WTC11 (cell line): ENCODE measurements at regions not wholly inside any gene's neighbourhood (a gene's known extent, or its start where the extent isn't known, plus 50 kb on each side); places are given as distances from the start of the nearest gene placed in this dataset.

Experiments used
- ATAC-seq: fragments of 200-7000 bp; cut with Tn5 transposase; 2 replicates; pipeline ENCODE4 v1.10.0; 2021; ENCODE audit warnings: mild to moderate bottlenecking, moderate library complexity
- CTCF ChIA-PET: fragments of 300-600 bp; sonication (Branson Sonifier 250); formaldehyde crosslinking; loops from one replicate; lab custom pipeline; 2021; ENCODE audit warnings: antibody characterized with exemption; lab: Charles Lee
- POLR2A ChIA-PET: fragments of 350-600 bp; sonication (Branson Sonifier 250); formaldehyde crosslinking; loops from one replicate; lab custom pipeline; 2021; ENCODE audit warnings: antibody characterized with exemption; lab: Charles Lee
- DNase-seq: peaks from one replicate; pipeline ENCODE4 v3.0.0; 2021; ENCODE audit warnings: low spot score
- H3K27ac Mint-ChIP-seq: 2 replicates; pipeline ENCODE4 v1.8.0; 2021; ENCODE audit warnings: mixed read lengths
- H3K27me3 Mint-ChIP-seq: 2 replicates; pipeline ENCODE4 v1.8.0; 2021; ENCODE audit warnings: low read depth, mild to moderate bottlenecking, moderate library complexity, mixed read lengths
- H3K36me3 Mint-ChIP-seq: 2 replicates; pipeline ENCODE4 v1.8.0; 2021; ENCODE audit warnings: mixed read lengths
- H3K4me1 Mint-ChIP-seq: 2 replicates; pipeline ENCODE4 v1.8.0; 2022; ENCODE audit warnings: mixed read lengths
- H3K4me3 Mint-ChIP-seq: 2 replicates; pipeline ENCODE4 v1.8.0; 2021; ENCODE audit warnings: mild to moderate bottlenecking, moderate library complexity, mixed read lengths
- H3K9me3 Mint-ChIP-seq: 2 replicates; pipeline ENCODE4 v1.8.0; 2021; ENCODE audit warnings: mixed read lengths
- CREM ChIP-seq: sonication (generic); formaldehyde crosslinking; IDR thresholded peaks from 2 replicates; pipeline ENCODE4 v1.8.1; 2022; ENCODE audit warnings: mild to moderate bottlenecking, missing genetic modification reagents, moderate library complexity
- E2F4 ChIP-seq: sonication (generic); formaldehyde crosslinking; IDR thresholded peaks from 2 replicates; pipeline ENCODE4 v1.8.1; 2022; ENCODE audit warnings: low read depth, mild to moderate bottlenecking, moderate library complexity, missing genetic modification reagents, borderline replicate concordance
- ELF4 ChIP-seq: sonication (generic); formaldehyde crosslinking; IDR thresholded peaks from 2 replicates; pipeline ENCODE4 v1.8.1; 2022; ENCODE audit warnings: low read depth, mild to moderate bottlenecking, moderate library complexity, missing genetic modification reagents
- FOXP1 ChIP-seq: sonication (generic); formaldehyde crosslinking; IDR thresholded peaks from 2 replicates; pipeline ENCODE4 v1.8.0; 2022; ENCODE audit warnings: missing genetic modification reagents, mild to moderate bottlenecking, moderate library complexity, borderline replicate concordance
- GTF2I ChIP-seq: fragments of 250-450 bp; sonication (Bioruptor Pico); conservative IDR thresholded peaks from 2 replicates; pipeline ENCODE4 v1.4.0; 2021; ENCODE audit warnings: mild to moderate bottlenecking
- MAX ChIP-seq: sonication (generic); formaldehyde crosslinking; IDR thresholded peaks from 2 replicates; pipeline ENCODE4 v1.8.0; 2022; ENCODE audit warnings: mild to moderate bottlenecking, missing genetic modification reagents
- MLX ChIP-seq: sonication (generic); formaldehyde crosslinking; IDR thresholded peaks from 2 replicates; pipeline ENCODE4 v1.8.1; 2023; ENCODE audit warnings: mild to moderate bottlenecking, missing genetic modification reagents, moderate library complexity
- MYBL2 ChIP-seq: sonication (generic); formaldehyde crosslinking; IDR thresholded peaks from 2 replicates; pipeline ENCODE4 v1.8.1; 2023; ENCODE audit warnings: mild to moderate bottlenecking, moderate library complexity, missing genetic modification reagents
- NFYB ChIP-seq: sonication (generic); formaldehyde crosslinking; conservative IDR thresholded peaks from 2 replicates; pipeline ENCODE4 v1.8.0; 2022; ENCODE audit warnings: low read depth, missing genetic modification reagents
- NR2C2 ChIP-seq: sonication (generic); formaldehyde crosslinking; IDR thresholded peaks from 2 replicates; pipeline ENCODE4 v1.8.0; 2022; ENCODE audit warnings: mild to moderate bottlenecking, missing genetic modification reagents
- OVOL2 ChIP-seq: fragments of 250-450 bp; sonication (Bioruptor Pico); IDR thresholded peaks from 2 replicates; pipeline ENCODE4 v1.9.0; 2021; ENCODE audit warnings: mild to moderate bottlenecking, borderline replicate concordance
- PRDM15 ChIP-seq: sonication (generic); formaldehyde crosslinking; IDR thresholded peaks from 2 replicates; pipeline ENCODE4 v1.8.0; 2022; ENCODE audit warnings: missing genetic modification reagents
- RELA ChIP-seq: sonication (generic); formaldehyde crosslinking; IDR thresholded peaks from 2 replicates; pipeline ENCODE4 v1.8.1; 2022; ENCODE audit warnings: missing genetic modification reagents, mild to moderate bottlenecking, borderline replicate concordance
- ZBTB21 ChIP-seq: sonication (generic); formaldehyde crosslinking; IDR thresholded peaks from 2 replicates; pipeline ENCODE4 v1.8.1; 2023; ENCODE audit warnings: mild to moderate bottlenecking, missing genetic modification reagents, borderline replicate concordance
- ZNF138 ChIP-seq: sonication (generic); formaldehyde crosslinking; conservative IDR thresholded peaks from 2 replicates; pipeline ENCODE4 v1.8.1; 2022; ENCODE audit warnings: mild to moderate bottlenecking, moderate library complexity, missing genetic modification reagents
- ZNF232 ChIP-seq: sonication (generic); formaldehyde crosslinking; IDR thresholded peaks from 2 replicates; pipeline ENCODE4 v1.8.0; 2022; ENCODE audit warnings: mild to moderate bottlenecking, missing genetic modification reagents
- ZNF416 ChIP-seq: fragments of 250-450 bp; sonication (Bioruptor Pico); IDR thresholded peaks from 2 replicates; pipeline ENCODE4 v1.9.0; 2021; ENCODE audit warnings: mild to moderate bottlenecking, inconsistent platforms
- ZNF423 ChIP-seq: fragments of 250-450 bp; sonication (Bioruptor Pico); IDR thresholded peaks from 2 replicates; pipeline ENCODE4 v2.1.2; 2022; ENCODE audit warnings: mild to moderate bottlenecking, moderate library complexity
- ZNF425 ChIP-seq: fragments of 250-450 bp; sonication (Bioruptor Pico); conservative IDR thresholded peaks from 2 replicates; pipeline ENCODE4 v1.9.0; 2021; ENCODE audit warnings: mild to moderate bottlenecking
- ZSCAN18 ChIP-seq: fragments of 250-450 bp; sonication (Bioruptor Pico); IDR thresholded peaks from 2 replicates; pipeline ENCODE4 v2.1.2; 2022; ENCODE audit warnings: mild to moderate bottlenecking, moderate library complexity

- DNase-seq (no peak), ATAC-seq (no peak)
- Mint-ChIP-seq H3K4me1 (0 out of 2 replicates have a peak, but pooled peaks cover 3% of the 10 kb centered on the region), H3K36me3 (no peaks in the 10 kb centered on the region), H3K27me3 (no peaks in the 10 kb centered on the region), H3K9me3 (no peaks in the 10 kb centered on the region), H3K4me3 (no peak overlapping the region), H3K27ac (no peak overlapping the region)
- TF ChIP-seq ZNF138 (CRISPR knock-in tag) (no peak), ZNF425 (CRISPR knock-in tag) (no peak), CREM (no peak), RELA (no peak), ZNF423 (CRISPR knock-in tag) (no peak), MAX (no peak), MLX (CRISPR knock-in tag) (no peak)
- POLR2A ChIA-PET: no interaction called here
- CTCF ChIA-PET: no interaction called here
Observed at GRCh38 chr18:73636355-73636754, 511.3 kb downstream of the FBXO15 start.

- Mint-ChIP-seq H3K9me3 (no peaks in the 10 kb centered on the region), H3K27ac (no peak overlapping the region), H3K4me3 (no peak overlapping the region), H3K4me1 (no peaks in the 10 kb centered on the region), H3K27me3 (no peaks in the 10 kb centered on the region; the same call in 1 of the 2 replicates), H3K36me3 (no peaks in the 10 kb centered on the region)
- ATAC-seq (no peak), DNase-seq (no peak)
- CTCF ChIA-PET: no interaction called here
- POLR2A ChIA-PET: no interaction called here
- TF ChIP-seq OVOL2 (CRISPR knock-in tag) (no peak), ZNF416 (CRISPR knock-in tag) (no peak), NFYB (CRISPR knock-in tag) (no peak)
Observed at GRCh38 chr18:73626859-73627258, 520.8 kb downstream of the FBXO15 start.

GRCh38 chr18:73626221-73626620 lies 521.4 kb downstream of the FBXO15 start:
- no peak for ATAC-seq
- DNase-seq: no peak
- Mint-ChIP-seq H3K4me1 (no peaks in the 10 kb centered on the region), H3K9me3 (no peaks in the 10 kb centered on the region), H3K27ac (no peak overlapping the region), H3K4me3 (no peak overlapping the region), H3K27me3 (no peaks in the 10 kb centered on the region; the same call in 1 of the 2 replicates), H3K36me3 (no peaks in the 10 kb centered on the region)
- ChIA-PET CTCF (no interaction called here), POLR2A (interaction anchor here (0.8 kb wide), 1 partner anchor 86 kb away, joined by 3 read pairs; no protein-coding TSS in a partner anchor)
- TF ChIP-seq OVOL2 (CRISPR knock-in tag) (no peak), ZNF232 (CRISPR knock-in tag) (no peak), MYBL2 (CRISPR knock-in tag) (no peak), GTF2I (CRISPR knock-in tag) (no peak), ZNF138 (CRISPR knock-in tag) (no peak), ZSCAN18 (CRISPR knock-in tag) (no peak), NR2C2 (CRISPR knock-in tag) (no peak)

GRCh38 chr18:73621091-73621490 lies 526.5 kb downstream of the FBXO15 start:
- ATAC-seq: no peak
- POLR2A ChIA-PET: no interaction called here
- Mint-ChIP-seq H3K27ac (no peak overlapping the region), H3K36me3 (no peaks in the 10 kb centered on the region), H3K9me3 (no peaks in the 10 kb centered on the region), H3K27me3 (no peaks in the 10 kb centered on the region; the same call in 1 of the 2 replicates), H3K4me1 (peaks cover 10% of the 10 kb centered on the region), H3K4me3 (no peak overlapping the region)
- no peak for DNase-seq
- CTCF ChIA-PET: no interaction called here
- TF ChIP-seq ELF4 (CRISPR knock-in tag): no peak
- TF ChIP-seq MYBL2 (CRISPR knock-in tag): no peak
- no peak for TF ChIP-seq E2F4 (CRISPR knock-in tag)
- TF ChIP-seq FOXP1 (CRISPR knock-in tag): no peak
- TF ChIP-seq ZBTB21: no peak
- no peak for TF ChIP-seq PRDM15 (CRISPR knock-in tag)
